Fibroblast of skin of right biceps (primary cell): ENCODE measurements at regions not wholly inside any gene's neighbourhood (a gene's known extent, or its start where the extent isn't known, plus 50 kb on each side); places are given as distances from the start of the nearest gene placed in this dataset.

ENCODE experiments used
- DNase-seq: peaks from one replicate; pipeline ENCODE4 v3.0.0-alpha.2; 2013

- no peak for DNase-seq
Measured at GRCh38 chr4:152234571-152234970, 301.3 kb downstream of the FBXW7 start.

- no peak for DNase-seq
Measured at GRCh38 chr4:152232271-152232670, 303.6 kb downstream of the FBXW7 start.

- DNase-seq, result no peak
Measured at GRCh38 chr4:152229782-152230289, 306.1 kb downstream of the FBXW7 start.

- DNase-seq, result no peak
Measured at GRCh38 chr4:152225680-152226079, 310.2 kb downstream of the FBXW7 start.

GRCh38 chr4:152224721-152225420 is 311.0 kb downstream of the FBXW7 start:
- no peak for DNase-seq

GRCh38 chr4:152224223-152224622 is 311.7 kb downstream of the FBXW7 start:
- no peak for DNase-seq

- DNase-seq, result no peak
Measured at GRCh38 chr4:152223600-152223999, 312.3 kb downstream of the FBXW7 start.

- DNase-seq, result no peak
Measured at GRCh38 chr4:152221816-152222516, 313.9 kb downstream of the FBXW7 start.

GRCh38 chr4:152220201-152220666 is 315.7 kb downstream of the FBXW7 start:
- DNase-seq, result peak; percentile 11

- DNase-seq, result no peak
Measured at GRCh38 chr4:152218576-152218975, 317.3 kb downstream of the FBXW7 start.

GRCh38 chr4:152217896-152218295 is 318.0 kb downstream of the FBXW7 start:
- DNase-seq, result no peak

- DNase-seq, result no peak
Measured at GRCh38 chr4:152211936-152212653, 323.8 kb downstream of the FBXW7 start.

GRCh38 chr4:152209772-152210493 is 326.0 kb downstream of the FBXW7 start:
- DNase-seq, result no peak

- DNase-seq, result no peak
Measured at GRCh38 chr4:152207378-152207720, 328.5 kb downstream of the FBXW7 start.

GRCh38 chr4:152206646-152207377 is 329.1 kb downstream of the FBXW7 start:
- no peak for DNase-seq

- no peak for DNase-seq
Measured at GRCh38 chr4:152206185-152206584, 329.7 kb downstream of the FBXW7 start.

GRCh38 chr4:152202415-152202814 is 333.5 kb downstream of the FBXW7 start:
- DNase-seq, result no peak

GRCh38 chr4:152200511-152201333 is 335.2 kb downstream of the FBXW7 start:
- DNase-seq, result no peak

GRCh38 chr4:152197211-152197610 is 338.7 kb downstream of the FBXW7 start:
- DNase-seq, result no peak

GRCh38 chr4:152195888-152196287 is 340.0 kb downstream of the FBXW7 start:
- DNase-seq, result no peak

- DNase-seq, result no peak
Measured at GRCh38 chr4:152193059-152193458, 342.8 kb downstream of the FBXW7 start.
